RWPE2 (cell line): ENCODE measurements at regions not wholly inside any gene's neighbourhood (a gene's known extent, or its start where the extent isn't known, plus 50 kb on each side); places are given as distances from the start of the nearest gene placed in this dataset.

ENCODE experiments used
- ATAC-seq: fragments of 200-7000 bp; cut with Tn5 transposase; 3 replicates; pipeline ENCODE4 v1.9.1; 2021; ENCODE audit warnings: low read depth
- DNase-seq: peaks from one replicate; pipeline ENCODE4 v3.0.0-alpha.2; 2020; ENCODE audit warnings: low spot score
- H3K27ac ChIP-seq: fragments of 450-650 bp; 2 replicates; pipeline ENCODE4 v1.5.1; 2017; ENCODE audit warnings: mild to moderate bottlenecking; ENCODE audit not compliant: poor library complexity, severe bottlenecking
- H3K27me3 ChIP-seq: fragments of 250-450 bp; sonication (Bioruptor Pico); 2 replicates; pipeline ENCODE4 v1.5.1; 2021; ENCODE audit warnings: mild to moderate bottlenecking, moderate library complexity; ENCODE audit not compliant: insufficient read depth, poor library complexity, severe bottlenecking
- H3K36me3 ChIP-seq: fragments of 250-450 bp; sonication (Bioruptor Pico); 2 replicates; pipeline ENCODE4 v1.5.1; 2020; ENCODE audit warnings: low read depth, mild to moderate bottlenecking, moderate library complexity
- H3K4me1 ChIP-seq: fragments of 250-450 bp; sonication (Bioruptor Pico); 2 replicates; pipeline ENCODE4 v1.5.1; 2021; ENCODE audit warnings: mild to moderate bottlenecking, moderate library complexity; ENCODE audit not compliant: insufficient read depth, poor library complexity, severe bottlenecking
- H3K4me3 ChIP-seq: fragments of 250-450 bp; sonication (Bioruptor Pico); 2 replicates; pipeline ENCODE4 v1.5.1; 2021; ENCODE audit warnings: mild to moderate bottlenecking, moderate library complexity; ENCODE audit not compliant: severe bottlenecking
- H3K9me3 ChIP-seq: fragments of 250-450 bp; sonication (Bioruptor Pico); 2 replicates; pipeline ENCODE4 v1.5.1; 2021; ENCODE audit warnings: mild to moderate bottlenecking, moderate library complexity; ENCODE audit not compliant: severe bottlenecking
- TF ChIP-seq, protein P1 (sequence below): fragments of 450-650 bp; IDR thresholded peaks from one replicate; pipeline ENCODE4 v1.5.1; 2017; ENCODE audit warnings: mild to moderate bottlenecking, moderate library complexity; ENCODE audit not compliant: poor library complexity, severe bottlenecking

DNA sequence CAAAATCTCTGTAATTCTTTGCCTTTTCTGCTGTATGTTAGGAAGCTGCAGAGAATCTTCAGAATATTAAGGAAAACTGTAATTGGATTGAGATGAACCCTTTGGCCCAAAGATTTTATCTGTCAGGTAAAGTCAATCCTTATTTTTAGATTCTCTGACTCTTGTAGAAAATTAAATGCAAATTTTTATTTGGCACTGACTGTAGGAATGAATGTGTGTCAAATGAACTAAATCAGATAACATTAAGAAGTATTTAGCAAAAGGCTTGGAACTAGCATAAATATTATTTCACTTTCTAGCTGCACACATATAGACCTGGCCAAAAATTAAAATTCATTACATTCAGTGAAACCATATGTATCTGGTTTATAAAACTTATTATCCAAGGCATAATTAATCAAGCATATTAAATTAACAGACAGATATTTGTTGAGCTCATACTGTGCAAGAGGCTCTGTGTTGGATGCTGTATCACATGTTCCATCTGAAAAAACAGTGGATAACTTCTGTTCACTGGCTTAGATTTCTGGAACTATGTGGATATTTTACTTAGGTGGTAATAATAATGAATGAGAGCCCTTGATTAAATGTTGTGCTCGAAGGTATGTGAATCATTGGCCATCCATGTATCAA, 124.8 kb downstream of the HDGFL1 start:
- Histone ChIP-seq H3K36me3 (no peaks in the 10 kb centered on the region), H3K27ac (no peak overlapping the region), H3K27me3 (no peaks in the 10 kb centered on the region), H3K9me3 (no peaks in the 10 kb centered on the region), H3K4me3 (no peak overlapping the region), H3K4me1 (no peaks in the 10 kb centered on the region)
- TF ChIP-seq, protein P1, sequence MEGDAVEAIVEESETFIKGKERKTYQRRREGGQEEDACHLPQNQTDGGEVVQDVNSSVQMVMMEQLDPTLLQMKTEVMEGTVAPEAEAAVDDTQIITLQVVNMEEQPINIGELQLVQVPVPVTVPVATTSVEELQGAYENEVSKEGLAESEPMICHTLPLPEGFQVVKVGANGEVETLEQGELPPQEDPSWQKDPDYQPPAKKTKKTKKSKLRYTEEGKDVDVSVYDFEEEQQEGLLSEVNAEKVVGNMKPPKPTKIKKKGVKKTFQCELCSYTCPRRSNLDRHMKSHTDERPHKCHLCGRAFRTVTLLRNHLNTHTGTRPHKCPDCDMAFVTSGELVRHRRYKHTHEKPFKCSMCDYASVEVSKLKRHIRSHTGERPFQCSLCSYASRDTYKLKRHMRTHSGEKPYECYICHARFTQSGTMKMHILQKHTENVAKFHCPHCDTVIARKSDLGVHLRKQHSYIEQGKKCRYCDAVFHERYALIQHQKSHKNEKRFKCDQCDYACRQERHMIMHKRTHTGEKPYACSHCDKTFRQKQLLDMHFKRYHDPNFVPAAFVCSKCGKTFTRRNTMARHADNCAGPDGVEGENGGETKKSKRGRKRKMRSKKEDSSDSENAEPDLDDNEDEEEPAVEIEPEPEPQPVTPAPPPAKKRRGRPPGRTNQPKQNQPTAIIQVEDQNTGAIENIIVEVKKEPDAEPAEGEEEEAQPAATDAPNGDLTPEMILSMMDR: no peak
- no peak for ATAC-seq
- no peak for DNase-seq

DNA sequence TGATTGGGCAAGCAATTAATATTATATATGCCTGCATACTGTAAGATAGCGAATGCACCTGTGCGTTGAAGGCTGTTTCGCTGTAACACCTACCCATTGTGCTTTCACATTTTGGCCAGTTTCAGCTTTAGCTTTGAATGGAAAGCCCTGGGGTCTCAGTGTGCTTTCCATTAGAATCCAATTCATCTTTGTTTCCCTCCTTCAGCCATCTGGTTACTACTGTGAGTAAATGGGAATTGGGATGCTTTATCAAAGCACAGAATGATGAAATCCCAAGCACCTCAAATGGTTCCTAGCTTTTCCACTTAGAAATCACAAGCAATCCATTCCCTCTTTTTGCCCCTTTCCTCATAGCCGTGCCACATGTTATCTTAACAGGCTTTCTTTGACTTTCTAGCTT, 127.1 kb downstream of the HDGFL1 start:
- Histone ChIP-seq H3K36me3 (no peaks in the 10 kb centered on the region), H3K4me3 (no peak overlapping the region), H3K4me1 (no peaks in the 10 kb centered on the region), H3K27ac (no peak overlapping the region), H3K27me3 (no peaks in the 10 kb centered on the region), H3K9me3 (no peaks in the 10 kb centered on the region)
- no peak for ATAC-seq
- DNase-seq: no peak
- TF ChIP-seq, protein P1: no peak

DNA sequence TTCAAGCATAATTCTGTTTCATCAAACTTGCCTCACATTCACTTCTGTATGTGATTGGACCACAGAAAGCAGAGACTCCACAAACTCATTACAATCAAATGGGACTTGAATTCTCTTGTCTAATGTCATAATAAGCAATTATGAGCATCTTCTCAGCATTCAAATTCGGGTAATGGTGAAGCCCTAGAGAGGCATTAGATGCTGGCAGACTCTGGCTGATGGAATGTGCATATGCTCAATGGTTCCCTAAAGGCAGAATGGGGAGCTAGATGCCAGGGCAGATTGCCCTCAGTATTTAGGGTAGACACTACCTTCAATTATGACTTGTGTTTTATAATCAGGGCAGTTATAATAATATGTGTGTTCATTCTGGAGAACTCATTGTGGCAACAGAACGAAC, 127.9 kb downstream of the HDGFL1 start:
- Histone ChIP-seq H3K4me1 (no peaks in the 10 kb centered on the region), H3K4me3 (no peak overlapping the region), H3K27me3 (no peaks in the 10 kb centered on the region), H3K27ac (no peak overlapping the region), H3K9me3 (no peaks in the 10 kb centered on the region), H3K36me3 (no peaks in the 10 kb centered on the region)
- DNase-seq: no peak
- ATAC-seq: no peak
- TF ChIP-seq, protein P1: no peak

DNA sequence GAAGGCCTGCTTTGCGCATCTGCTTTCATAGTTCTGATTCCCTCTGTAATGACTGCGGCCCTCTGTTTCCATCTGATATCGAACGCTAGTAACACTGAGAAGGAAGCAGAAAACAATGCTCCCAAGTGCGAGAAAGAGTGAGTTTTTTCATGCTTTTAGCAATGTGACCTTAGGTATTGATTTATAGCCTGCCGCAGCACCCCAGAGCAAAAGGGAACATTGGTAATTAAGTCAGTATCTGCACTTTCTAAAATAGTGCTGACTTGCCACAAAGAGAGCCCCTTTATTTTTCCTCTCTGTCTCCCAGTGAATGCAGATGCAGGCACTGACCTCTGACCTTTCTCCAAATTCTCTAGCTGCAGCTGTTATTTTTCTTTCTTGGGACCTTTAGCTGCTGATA, 129.8 kb downstream of the HDGFL1 start:
- Histone ChIP-seq H3K9me3 (no peaks in the 10 kb centered on the region), H3K27ac (no peak overlapping the region), H3K4me3 (no peak overlapping the region), H3K4me1 (no peaks in the 10 kb centered on the region), H3K27me3 (no peaks in the 10 kb centered on the region), H3K36me3 (no peaks in the 10 kb centered on the region)
- DNase-seq (no peak), ATAC-seq (no peak)
- TF ChIP-seq, protein P1: no peak

DNA sequence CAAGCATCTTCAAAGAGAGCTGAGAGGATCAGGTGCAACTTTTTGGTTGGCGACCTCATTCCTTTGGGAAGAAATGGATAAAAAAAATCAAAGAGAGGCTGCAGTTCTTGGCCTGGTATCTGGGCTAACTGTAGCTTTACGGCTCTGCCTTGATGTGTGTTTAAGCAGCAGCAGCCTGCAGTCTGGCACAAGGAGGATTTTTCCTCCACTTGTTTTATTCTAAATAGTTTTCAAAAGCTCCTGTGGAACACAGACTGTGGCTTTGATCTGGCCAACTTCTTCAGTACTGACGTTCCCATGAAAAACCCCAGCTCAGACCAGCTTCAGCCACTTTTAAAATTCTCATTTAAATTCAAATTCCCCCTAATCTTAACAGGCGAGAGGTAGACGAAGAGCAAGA, 137.3 kb downstream of the HDGFL1 start:
- Histone ChIP-seq H3K36me3 (no peaks in the 10 kb centered on the region), H3K4me3 (no peak overlapping the region), H3K27me3 (no peaks in the 10 kb centered on the region), H3K27ac (no peak overlapping the region), H3K4me1 (no peaks in the 10 kb centered on the region), H3K9me3 (no peaks in the 10 kb centered on the region)
- TF ChIP-seq, protein P1: no peak
- ATAC-seq (no peak), DNase-seq (no peak)
